ENCODE measurements at regions not wholly inside any gene's neighbourhood (a gene's known extent, or its start where the extent isn't known, plus 50 kb on each side); places are given as distances from the start of the nearest gene placed in this dataset.

DNA sequence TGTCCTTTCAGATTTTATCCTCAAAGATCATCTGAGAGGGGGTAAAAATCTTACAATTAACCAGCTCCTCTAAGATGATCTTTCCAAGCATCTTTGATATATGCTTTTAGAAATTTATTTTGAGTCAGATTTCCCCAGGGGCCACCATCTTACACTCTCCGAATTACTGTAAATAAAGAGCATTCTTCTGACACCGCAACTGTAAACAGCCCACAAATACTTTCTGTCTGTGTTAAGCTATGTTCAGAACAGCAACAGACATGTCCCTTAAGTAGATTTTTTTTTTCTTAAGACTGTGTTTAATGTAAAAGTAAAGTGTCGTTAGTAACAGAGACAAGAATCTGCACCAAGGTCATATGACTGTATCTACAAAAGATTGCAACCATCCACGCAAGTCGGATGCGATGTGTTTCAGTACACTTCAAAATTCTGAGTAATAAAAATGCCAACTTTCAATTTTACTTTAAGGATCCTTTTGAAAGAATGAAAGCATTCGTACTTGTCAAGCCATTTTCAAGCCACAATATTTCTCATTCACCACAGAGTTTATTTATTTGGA lies 159.0 kb upstream of the KCNH8 start:
- no TSS peak for BruUV-seq (replicated peaks)
- H3K9me2 ChIP-seq (ENCODE audit: insufficient read depth) = no peaks in the 10 kb centered on the region
- H3K9me3 ChIP-seq (ENCODE audit: insufficient read depth, low read depth) = no peaks in the 10 kb centered on the region
- H2AFZ ChIP-seq = no peak overlapping the region
- no peak for DNase-seq
- TF ChIP-seq, protein P1, sequence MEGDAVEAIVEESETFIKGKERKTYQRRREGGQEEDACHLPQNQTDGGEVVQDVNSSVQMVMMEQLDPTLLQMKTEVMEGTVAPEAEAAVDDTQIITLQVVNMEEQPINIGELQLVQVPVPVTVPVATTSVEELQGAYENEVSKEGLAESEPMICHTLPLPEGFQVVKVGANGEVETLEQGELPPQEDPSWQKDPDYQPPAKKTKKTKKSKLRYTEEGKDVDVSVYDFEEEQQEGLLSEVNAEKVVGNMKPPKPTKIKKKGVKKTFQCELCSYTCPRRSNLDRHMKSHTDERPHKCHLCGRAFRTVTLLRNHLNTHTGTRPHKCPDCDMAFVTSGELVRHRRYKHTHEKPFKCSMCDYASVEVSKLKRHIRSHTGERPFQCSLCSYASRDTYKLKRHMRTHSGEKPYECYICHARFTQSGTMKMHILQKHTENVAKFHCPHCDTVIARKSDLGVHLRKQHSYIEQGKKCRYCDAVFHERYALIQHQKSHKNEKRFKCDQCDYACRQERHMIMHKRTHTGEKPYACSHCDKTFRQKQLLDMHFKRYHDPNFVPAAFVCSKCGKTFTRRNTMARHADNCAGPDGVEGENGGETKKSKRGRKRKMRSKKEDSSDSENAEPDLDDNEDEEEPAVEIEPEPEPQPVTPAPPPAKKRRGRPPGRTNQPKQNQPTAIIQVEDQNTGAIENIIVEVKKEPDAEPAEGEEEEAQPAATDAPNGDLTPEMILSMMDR (conservative IDR thresholded peaks at IDR 0.05) = no peak
- TF ChIP-seq EZH2 (IDR thresholded peaks at IDR 0.05; ENCODE audit: low read depth) = no peak
- no peak overlapping the region for H3K27ac ChIP-seq
- H4K20me1 ChIP-seq (ENCODE audit: insufficient read depth) = no peaks in the 10 kb centered on the region; the same call in 1 of the 2 replicates
- H3K79me2 ChIP-seq (ENCODE audit: low read depth) = no peaks in the 10 kb centered on the region
- no peaks in the 10 kb centered on the region for H3K36me3 ChIP-seq (ENCODE audit: low read depth)
- CTCF ChIA-PET = interaction anchor here (0.7 kb wide), 1 partner anchor 231 kb away, joined by 3 read pairs; no protein-coding TSS in a partner anchor
- H3F3A ChIP-seq (ENCODE audit: insufficient read depth, low read depth) = no peaks in the 10 kb centered on the region
- H3K4me2 ChIP-seq = no peak overlapping the region
- intact Hi-C loops (cut with micrococcal nuclease; ENCODE audit: unreplicated experiment) = loop anchor here (2.0 to 10.0 kb wide), 3 partner anchors 145 to 431 kb away; no protein-coding TSS in a partner anchor
- H3K4me1 ChIP-seq (replicated peaks; ENCODE audit: insufficient read depth) = no peaks in the 10 kb centered on the region
- H3K4me3 ChIP-seq = no peak overlapping the region
- no peaks in the 10 kb centered on the region for H3K27me3 ChIP-seq (ENCODE audit: insufficient read depth, low read depth)
- POLR2A ChIA-PET (ENCODE audit: unreplicated experiment) = no interaction called here

DNA sequence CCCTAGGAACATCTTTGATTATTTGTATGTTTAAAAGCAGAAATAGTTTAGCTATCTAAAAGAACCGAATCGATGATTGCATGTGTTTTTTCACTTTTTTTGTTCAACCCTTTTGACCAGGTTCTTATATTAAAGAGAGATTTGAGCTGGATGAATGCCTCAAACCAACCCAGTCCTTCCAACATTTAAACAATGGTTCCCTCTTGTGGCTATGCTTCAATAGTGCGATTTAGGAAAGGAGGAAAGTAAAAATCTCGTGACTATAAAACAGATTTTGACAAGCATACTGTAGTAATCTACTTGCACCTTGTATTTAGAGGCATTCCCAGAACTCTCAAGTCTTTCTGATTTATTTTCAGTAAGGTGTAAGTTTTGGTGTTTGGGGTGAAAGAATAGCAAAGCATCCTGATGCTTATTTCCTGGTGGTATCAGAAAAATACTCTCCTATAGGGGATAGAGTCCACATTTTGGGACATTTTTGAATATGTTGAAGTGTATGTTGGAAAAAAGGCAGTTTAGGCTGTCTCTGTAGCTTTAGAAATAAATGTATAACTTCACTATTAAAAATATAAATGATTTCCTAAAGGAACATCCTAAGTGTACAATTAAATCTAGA lies 159.6 kb upstream of the KCNH8 start:
- intact Hi-C loops (cut with micrococcal nuclease; ENCODE audit: unreplicated experiment) = loop anchor here (1.0 to 10.0 kb wide), 4 partner anchors 144 to 1730 kb away; no protein-coding TSS in a partner anchor
- ChIA-PET POLR2A (ENCODE audit: unreplicated experiment) (no interaction called here), CTCF (interaction anchor here (0.7 to 1.0 kb wide), 2 partner anchors 231 to 429 kb away, joined by 3 read pairs; no protein-coding TSS in a partner anchor)
- H3K4me1 ChIP-seq (replicated peaks; ENCODE audit: insufficient read depth) = no peaks in the 10 kb centered on the region
- H3K9me2 ChIP-seq (ENCODE audit: insufficient read depth) = no peaks in the 10 kb centered on the region
- H3F3A ChIP-seq (ENCODE audit: insufficient read depth, low read depth) = no peaks in the 10 kb centered on the region
- H4K20me1 ChIP-seq (ENCODE audit: insufficient read depth) = no peaks in the 10 kb centered on the region; the same call in 1 of the 2 replicates
- no peaks in the 10 kb centered on the region for H3K27me3 ChIP-seq (ENCODE audit: insufficient read depth, low read depth)
- no peak overlapping the region for H3K27ac ChIP-seq
- H3K36me3 ChIP-seq (ENCODE audit: low read depth) = no peaks in the 10 kb centered on the region
- no peak overlapping the region for H3K4me2 ChIP-seq
- no peaks in the 10 kb centered on the region for H3K79me2 ChIP-seq (ENCODE audit: low read depth)
- no peak overlapping the region for H2AFZ ChIP-seq
- no peak for DNase-seq
- no peak for TF ChIP-seq EZH2 (IDR thresholded peaks at IDR 0.05; ENCODE audit: low read depth)
- TF ChIP-seq, protein P1 (conservative IDR thresholded peaks at IDR 0.05) = peak; percentile 86
- no TSS peak for BruUV-seq (replicated peaks)
- H3K4me3 ChIP-seq = no peak overlapping the region
- H3K9me3 ChIP-seq (ENCODE audit: insufficient read depth, low read depth) = no peaks in the 10 kb centered on the region

DNA sequence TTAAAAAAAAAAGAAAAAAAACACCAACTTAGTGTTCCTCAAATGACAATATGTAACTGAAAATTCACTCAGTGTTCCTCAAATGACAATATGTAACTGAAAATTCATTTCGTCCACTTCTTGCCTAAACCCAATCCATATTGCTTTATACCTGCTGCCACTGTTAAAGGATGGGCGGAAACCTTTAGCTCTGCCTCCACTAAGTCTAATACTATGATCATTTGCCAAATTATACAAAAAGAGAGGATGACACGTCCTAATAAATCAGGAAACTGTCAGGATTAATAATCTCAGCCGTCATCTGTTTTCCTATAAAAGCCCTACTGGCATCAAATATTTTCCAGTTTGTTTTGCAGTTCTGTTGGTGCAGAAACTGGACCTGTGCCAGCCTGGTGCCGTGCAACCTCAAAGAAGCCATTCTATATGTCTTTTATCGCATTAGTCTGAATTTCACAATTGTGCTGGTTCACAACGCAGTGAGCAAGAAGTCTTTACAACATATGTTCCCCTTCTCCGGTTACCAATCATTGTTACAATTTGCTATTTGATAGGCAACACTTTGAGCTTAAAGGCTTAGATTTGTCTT lies 160.4 kb upstream of the KCNH8 start:
- Histone ChIP-seq H3K36me3 (ENCODE audit: low read depth) (no peaks in the 10 kb centered on the region), H2AFZ (no peak overlapping the region), H3K9me2 (ENCODE audit: insufficient read depth) (no peaks in the 10 kb centered on the region), H3F3A (ENCODE audit: insufficient read depth, low read depth) (no peaks in the 10 kb centered on the region), H4K20me1 (ENCODE audit: insufficient read depth) (no peaks in the 10 kb centered on the region; the same call in 1 of the 2 replicates), H3K4me1 (replicated peaks; ENCODE audit: insufficient read depth) (no peaks in the 10 kb centered on the region), H3K79me2 (ENCODE audit: low read depth) (no peaks in the 10 kb centered on the region), H3K4me3 (no peak overlapping the region), H3K9me3 (ENCODE audit: insufficient read depth, low read depth) (no peaks in the 10 kb centered on the region), H3K27me3 (ENCODE audit: insufficient read depth, low read depth) (no peaks in the 10 kb centered on the region), H3K27ac (no peak overlapping the region), H3K4me2 (no peak overlapping the region)
- intact Hi-C loops (cut with micrococcal nuclease; ENCODE audit: unreplicated experiment) = loop anchor here (1.0 to 10.0 kb wide), 4 partner anchors 143 to 1730 kb away; no protein-coding TSS in a partner anchor
- CTCF ChIA-PET = interaction anchor here (1.0 kb wide), 1 partner anchor 428 kb away, joined by 3 read pairs; no protein-coding TSS in a partner anchor
- POLR2A ChIA-PET (ENCODE audit: unreplicated experiment) = no interaction called here
- no TSS peak for BruUV-seq (replicated peaks)
- DNase-seq = no peak
- TF ChIP-seq EZH2 (IDR thresholded peaks at IDR 0.05; ENCODE audit: low read depth) = no peak
- TF ChIP-seq, protein P1 (conservative IDR thresholded peaks at IDR 0.05) = no peak
